Small intestine (tissue), 7 donors: ENCODE measurements at regions not wholly inside any gene's neighbourhood (a gene's known extent, or its start where the extent isn't known, plus 50 kb on each side); places are given as distances from the start of the nearest gene placed in this dataset.

Source experiments
- DNase-seq, 2 donors: peaks; one replicate each; pipeline versions ENCODE4 v3.0.0 to v3.0.0-alpha.2; 2013
- FAIRE-seq: peaks from 2 replicates; lab custom pipeline; 2012; peaks lifted over from hg19 to GRCh38; lab: Jason Lieb, UNC
- H3K27ac ChIP-seq, 3 donors: one replicate each; pipeline ENCODE4 v1.5.1; 2013; ENCODE audit warnings: low read length in 2 of 3, mild to moderate bottlenecking in 2 of 3, control low read depth in 1 of 3, inconsistent platforms in 1 of 3, low read depth in 1 of 3, moderate library complexity in 1 of 3
- H3K27me3 ChIP-seq, 3 donors: one replicate each; pipeline ENCODE4 v1.6.1; 2013; ENCODE audit warnings: low read length in 3 of 3, inconsistent platforms in 1 of 3; ENCODE audit not compliant: control insufficient read depth in 3 of 3, insufficient read depth in 3 of 3
- H3K36me3 ChIP-seq, 3 donors: one replicate each; pipeline ENCODE4 v1.6.1; 2013; ENCODE audit warnings: low read length in 3 of 3, inconsistent platforms in 1 of 3, low read depth in 1 of 3, mild to moderate bottlenecking in 1 of 3, moderate library complexity in 1 of 3; ENCODE audit not compliant: control insufficient read depth in 3 of 3, insufficient read depth in 2 of 3
- H3K4me1 ChIP-seq, 3 donors: one replicate each; pipeline ENCODE4 v1.6.1; 2013; ENCODE audit warnings: low read length in 2 of 3, inconsistent platforms in 1 of 3, low read depth in 1 of 3, mild to moderate bottlenecking in 1 of 3, moderate library complexity in 1 of 3; ENCODE audit not compliant: control insufficient read depth in 3 of 3, insufficient read depth in 2 of 3
- H3K4me3 ChIP-seq, 3 donors: one replicate each; pipeline ENCODE4 v1.5.1; 2013; ENCODE audit warnings: low read length in 3 of 3, control low read depth in 1 of 3, inconsistent platforms in 1 of 3, low read depth in 1 of 3, mild to moderate bottlenecking in 1 of 3, moderate library complexity in 1 of 3
- H3K9me3 ChIP-seq, 2 donors: one replicate each; pipeline ENCODE4 v1.6.1; 2013; ENCODE audit warnings: low read depth in 1 of 2, low read length in 1 of 2; ENCODE audit not compliant: control insufficient read depth in 2 of 2, insufficient read depth in 1 of 2
- WGBS, 3 donors: extraction: QIAGEN DNeasy Blood & Tissue Kit; methylation state at CpG; one replicate each; pipeline ENCODE4 v1.1.7; 2013; 5-methylcytosine and 5-hydroxymethylcytosine counted together
- donor health status: healthy with polysubstance abuse.
- donor health status: control.
- donor health status: control.
- donor health status: Bipolar disorder and iron deficiency.
- donor health status: healthy.

DNA sequence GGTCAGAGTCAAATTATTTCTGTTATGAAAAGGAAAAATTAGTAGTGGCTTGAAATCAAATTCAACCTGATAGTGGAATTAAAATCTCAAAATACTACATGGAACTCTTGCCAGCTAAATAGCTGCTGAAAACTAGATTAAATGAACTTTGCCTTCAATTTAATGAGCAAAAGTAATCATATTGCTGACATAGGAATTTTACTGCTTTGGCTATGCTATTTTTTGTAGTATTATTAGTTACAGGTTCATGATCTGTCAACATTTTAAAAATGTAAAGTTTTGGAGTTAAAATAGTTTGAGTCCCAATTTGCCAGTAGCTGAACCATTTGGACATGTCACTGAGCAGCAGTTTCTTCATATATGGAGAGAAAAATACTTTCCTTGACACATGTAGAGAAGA lies 81.4 kb downstream of the RERGL start:
- no peak for DNase-seq

DNA sequence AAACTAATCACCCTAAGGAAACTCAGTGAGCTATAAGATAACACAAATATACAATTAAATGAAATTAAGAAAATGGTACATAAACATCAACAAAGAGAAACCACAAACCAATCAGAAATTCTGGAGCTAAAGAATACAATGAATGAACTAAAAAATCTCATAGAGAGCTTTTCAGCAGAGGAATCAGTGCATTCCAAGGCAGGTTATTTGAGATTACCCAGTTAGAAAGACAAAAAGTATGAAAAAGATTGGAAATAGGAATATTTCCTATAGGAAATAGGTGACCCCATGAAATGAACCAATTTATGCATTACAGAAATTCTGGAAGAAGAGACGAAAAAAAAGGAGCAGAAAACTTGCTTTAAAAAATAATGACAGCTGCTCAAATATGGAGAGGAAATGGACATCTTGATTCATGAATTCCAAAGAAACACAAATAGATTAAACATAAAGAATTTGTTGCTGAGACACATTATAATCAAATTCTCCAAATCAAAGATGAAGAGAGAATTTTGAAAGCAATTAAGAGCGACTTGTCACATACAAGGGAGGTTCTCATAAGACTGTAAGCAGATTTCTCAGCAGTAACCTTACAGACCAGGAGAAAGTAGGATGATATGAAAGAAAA lies 90.7 kb downstream of the RERGL start:
- no peak overlapping the region for H3K27ac ChIP-seq
- peaks cover 0 to 14% of the 10 kb centered on the region in 2 donors for H3K9me3 ChIP-seq
- no peaks in the 10 kb centered on the region for H3K27me3 ChIP-seq
- DNase-seq (no peak), FAIRE-seq (no peak)
- no peaks in the 10 kb centered on the region for H3K4me1 ChIP-seq
- H3K4me3 ChIP-seq, result no peak overlapping the region
- 65 to 70% (median 70%) methylated on average over 2 of the region's 2 CpGs for WGBS, 3 donors
- no peaks in the 10 kb centered on the region for H3K36me3 ChIP-seq

More for the DNA sequence above, 81.4 kb downstream of the RERGL start:
- no peak overlapping the region for H3K4me3 ChIP-seq
- H3K9me3 ChIP-seq, result no peaks in the 10 kb centered on the region
- H3K27ac ChIP-seq, result no peak overlapping the region
- H3K4me1 ChIP-seq, result no peaks in the 10 kb centered on the region
- no peak for FAIRE-seq
- H3K36me3 ChIP-seq, result no peaks in the 10 kb centered on the region
- no peaks in the 10 kb centered on the region for H3K27me3 ChIP-seq

DNA sequence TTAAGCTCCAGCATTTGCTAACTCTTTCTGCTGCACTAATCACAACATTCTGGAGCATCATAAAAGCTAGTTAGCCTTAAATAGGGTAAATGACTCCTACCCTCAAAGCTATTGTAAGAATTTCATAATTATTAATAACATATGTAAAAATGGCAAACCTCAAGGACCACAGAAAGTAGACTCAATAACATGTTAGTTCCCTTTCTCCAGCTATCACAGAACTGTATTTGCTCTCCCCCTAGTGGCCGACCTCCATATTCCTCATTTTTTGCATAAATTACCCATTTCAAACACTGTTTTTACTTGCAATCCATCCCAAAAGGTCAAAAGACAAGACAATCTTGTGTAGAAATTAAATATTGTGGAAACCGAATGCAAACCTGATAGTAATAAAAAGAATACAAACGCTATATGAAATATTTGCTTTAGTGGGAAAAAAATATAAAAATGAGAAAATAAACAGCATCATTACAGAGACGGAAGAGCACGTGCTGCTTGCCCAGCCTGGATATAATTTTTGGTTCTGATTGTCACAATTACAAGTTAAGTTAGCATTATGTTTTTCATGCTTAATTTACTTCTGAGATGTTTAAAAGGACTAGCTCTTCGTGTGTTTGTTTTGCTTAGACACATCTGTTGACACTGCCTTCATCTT lies 97.9 kb downstream of the RERGL start:
- Histone ChIP-seq H3K9me3 (no peaks in the 10 kb centered on the region), H3K4me1 (no peaks in the 10 kb centered on the region), H3K4me3 (no peak overlapping the region), H3K27me3 (no peaks in the 10 kb centered on the region), H3K27ac (no peak overlapping the region), H3K36me3 (no peaks in the 10 kb centered on the region)
- DNase-seq (peak; percentile 7 to 13), FAIRE-seq (no peak)
- 30 to 36% (median 35%) methylated on average over 6 of the region's 6 CpGs for WGBS, 3 donors

DNA sequence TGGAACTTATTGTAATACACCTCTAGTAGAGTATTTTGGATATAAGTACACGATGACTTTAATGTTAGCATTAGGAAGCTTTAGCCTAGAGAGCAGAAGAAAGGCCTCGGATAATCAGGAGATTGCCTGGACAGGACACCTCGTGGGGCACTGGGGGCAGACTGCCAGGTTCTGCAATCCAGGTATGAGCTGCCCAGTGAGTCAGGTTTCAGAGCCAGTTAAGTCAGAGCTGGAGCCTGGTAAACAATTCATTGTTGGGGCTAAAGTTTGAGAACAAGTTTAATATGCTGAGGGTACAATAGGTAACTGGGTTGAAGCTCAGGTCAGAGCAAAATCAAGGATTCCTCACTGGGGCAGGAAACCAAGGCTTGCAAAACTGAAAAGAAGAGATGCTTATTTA lies 107.4 kb downstream of the RERGL start:
- FAIRE-seq, result no peak
- WGBS, 3 donors, result 50 to 57% (median 55%) methylated on average over 3 of the region's 3 CpGs
- Histone ChIP-seq H3K27me3 (no peaks in the 10 kb centered on the region), H3K27ac (no peak overlapping the region), H3K9me3 (no peaks in the 10 kb centered on the region), H3K36me3 (no peaks in the 10 kb centered on the region), H3K4me3 (no peak overlapping the region), H3K4me1 (no peaks in the 10 kb centered on the region)
- DNase-seq, result no peak

DNA sequence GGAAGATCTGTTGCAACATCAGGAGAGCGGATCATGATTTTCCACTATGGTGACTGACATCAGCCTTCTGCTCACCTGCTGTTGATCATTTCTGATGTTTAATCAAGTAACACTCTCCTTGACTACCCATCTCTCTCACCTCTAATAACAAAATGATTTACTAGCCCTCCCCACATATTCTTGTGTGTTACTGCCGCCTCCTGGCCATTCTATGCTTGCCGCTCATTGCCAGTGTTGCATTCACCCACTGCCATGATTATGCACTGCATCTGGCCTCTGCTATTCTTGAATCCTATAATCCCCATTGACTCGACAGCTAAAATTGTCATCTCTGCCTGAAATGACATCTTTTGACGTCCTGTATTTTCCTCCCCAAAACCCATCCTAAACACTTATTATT lies 113.8 kb downstream of the RERGL start:
- 57 to 60% (median 60%) methylated on average over 5 of the region's 5 CpGs for WGBS, 3 donors
- H3K4me3 ChIP-seq, result no peak overlapping the region
- DNase-seq (no peak), FAIRE-seq (no peak)
- no peaks in the 10 kb centered on the region for H3K4me1 ChIP-seq
- H3K36me3 ChIP-seq, result no peaks in the 10 kb centered on the region
- H3K9me3 ChIP-seq, result no peaks in the 10 kb centered on the region
- no peak overlapping the region for H3K27ac ChIP-seq
- H3K27me3 ChIP-seq, result no peaks in the 10 kb centered on the region

DNA sequence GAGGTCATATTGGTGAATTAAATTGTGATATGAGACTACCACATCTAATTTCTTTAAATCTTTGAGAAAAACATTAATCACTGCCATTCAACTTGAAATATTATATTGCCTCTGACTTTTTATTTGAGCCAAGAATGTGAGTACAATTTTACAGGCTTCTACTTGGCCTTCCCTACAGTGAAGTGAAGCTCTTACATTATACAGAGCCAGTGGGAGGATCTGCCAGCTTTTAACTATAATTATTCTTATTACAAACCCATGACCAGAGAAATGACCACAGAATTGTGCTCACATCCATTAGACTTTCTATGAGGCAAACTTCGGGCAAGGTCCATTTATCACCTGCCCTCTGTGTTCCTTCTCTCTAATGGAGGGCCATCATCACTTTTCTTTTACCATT lies 114.2 kb downstream of the RERGL start:
- no peak overlapping the region for H3K4me3 ChIP-seq
- 62 to 79% (median 78%) methylated on average over 1 of the region's 1 CpG for WGBS, 3 donors
- no peaks in the 10 kb centered on the region for H3K36me3 ChIP-seq
- no peak overlapping the region for H3K27ac ChIP-seq
- H3K9me3 ChIP-seq, result no peaks in the 10 kb centered on the region
- FAIRE-seq (no peak), DNase-seq (no peak)
- H3K27me3 ChIP-seq, result no peaks in the 10 kb centered on the region
- H3K4me1 ChIP-seq, result no peaks in the 10 kb centered on the region

DNA sequence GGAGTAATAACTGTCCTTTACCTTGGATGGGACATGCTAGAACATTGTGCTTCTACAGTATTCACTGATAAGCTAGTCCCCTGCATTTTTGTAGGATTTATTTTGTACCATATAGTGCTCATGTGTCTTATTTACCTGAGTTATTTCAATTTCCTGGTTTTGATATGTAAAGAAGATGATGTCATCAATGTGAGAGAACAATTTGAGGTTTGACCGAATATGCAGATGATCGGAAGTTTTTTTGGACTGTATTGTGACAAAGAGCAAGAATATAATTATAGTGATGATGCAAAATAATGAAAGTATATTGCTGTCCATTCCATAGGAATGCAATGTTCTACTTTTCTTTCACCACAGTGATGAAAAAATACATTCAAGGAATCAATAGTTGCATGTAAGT lies 114.8 kb downstream of the RERGL start:
- no peak overlapping the region for H3K4me3 ChIP-seq
- DNase-seq (no peak), FAIRE-seq (no peak)
- no peaks in the 10 kb centered on the region for H3K27me3 ChIP-seq
- H3K27ac ChIP-seq, result no peak overlapping the region
- H3K4me1 ChIP-seq, result no peaks in the 10 kb centered on the region
- no peaks in the 10 kb centered on the region for H3K36me3 ChIP-seq
- WGBS, 3 donors, result 89 to 94% (median 89%) methylated on average over 2 of the region's 2 CpGs
- no peaks in the 10 kb centered on the region for H3K9me3 ChIP-seq

DNA sequence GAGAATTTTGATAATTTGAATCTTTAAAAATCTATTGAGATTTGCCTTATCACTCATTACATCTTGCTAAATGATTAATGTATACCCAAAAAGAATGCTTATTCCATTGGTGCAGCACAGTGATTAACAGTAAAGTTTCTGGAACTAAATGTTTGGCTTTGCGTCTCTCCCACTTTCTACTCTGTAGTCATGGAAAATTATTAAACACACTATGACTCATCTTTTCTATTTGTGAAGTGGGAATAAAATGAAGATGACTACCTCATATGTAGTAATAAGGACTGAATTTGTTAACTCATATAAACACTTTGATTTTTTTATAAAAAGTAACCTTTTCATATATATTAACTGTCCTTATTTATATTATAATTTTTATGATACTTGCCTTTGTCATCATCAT lies 118.1 kb downstream of the RERGL start:
- Histone ChIP-seq H3K27me3 (no peaks in the 10 kb centered on the region), H3K27ac (no peak overlapping the region), H3K36me3 (no peaks in the 10 kb centered on the region), H3K4me1 (no peaks in the 10 kb centered on the region), H3K9me3 (no peaks in the 10 kb centered on the region), H3K4me3 (no peak overlapping the region)
- no peak for FAIRE-seq
- 85 to 93% (median 90%) methylated on average over 1 of the region's 1 CpG for WGBS, 3 donors
- DNase-seq, result no peak

DNA sequence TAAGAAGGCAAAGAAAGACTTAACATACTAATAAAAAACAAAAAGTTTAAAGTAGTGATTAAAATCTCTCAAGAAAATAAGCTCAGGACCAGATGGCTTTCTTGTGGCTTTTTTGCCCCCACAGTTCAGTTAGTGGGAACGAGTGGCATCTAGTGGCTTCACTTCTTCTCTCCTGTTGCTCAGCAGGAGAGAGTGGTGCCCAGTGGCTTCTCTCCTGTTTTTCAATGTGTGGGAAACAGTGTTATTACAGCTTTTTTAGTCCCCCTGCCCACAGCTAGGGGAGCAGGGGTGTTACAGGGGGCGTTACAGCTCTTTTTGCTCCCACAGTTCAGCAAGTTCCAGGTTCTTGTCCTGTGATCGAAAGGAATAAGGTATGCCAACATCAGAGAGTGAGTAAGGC lies 135.2 kb downstream of the RERGL start:
- no peak for DNase-seq
- 45 to 67% (median 57%) methylated on average over 3 of the region's 3 CpGs for WGBS, 3 donors
- no peak for FAIRE-seq

More for the DNA sequence above, 135.2 kb downstream of the RERGL start:
- no peaks in the 10 kb centered on the region for H3K4me1 ChIP-seq
- peaks cover 0 to 1% of the 10 kb centered on the region in 2 donors for H3K9me3 ChIP-seq
- H3K27ac ChIP-seq, result no peak overlapping the region
- H3K4me3 ChIP-seq, result no peak overlapping the region
- no peaks in the 10 kb centered on the region for H3K27me3 ChIP-seq
- H3K36me3 ChIP-seq, result no peaks in the 10 kb centered on the region
